AG09309 (cell line): ENCODE measurements at regions not wholly inside any gene's neighbourhood (a gene's known extent, or its start where the extent isn't known, plus 50 kb on each side); places are given as distances from the start of the nearest gene placed in this dataset.
"Not testable (repeated sequence)": the region's sequence is repeated elsewhere in the genome, so short reads cannot be mapped to it uniquely, and the experiment has no call there.

Experiments
- DNase-seq: peaks from one replicate; pipeline ENCODE4 v3.0.0-alpha.2; 2010; ENCODE audit warnings: low read depth
- H3K4me3 ChIP-seq: 2 replicates; pipeline ENCODE4 v1.5.1; 2011; ENCODE audit warnings: mild to moderate bottlenecking, low read depth, low read length, moderate library complexity; ENCODE audit not compliant: control insufficient read depth
- TF ChIP-seq, protein P1 (sequence below): IDR thresholded peaks from 2 replicates; pipeline ENCODE4 v1.5.1; 2011; ENCODE audit warnings: mild to moderate bottlenecking, low read depth, low read length, inconsistent platforms; ENCODE audit not compliant: insufficient read depth, control insufficient read depth; ENCODE audit errors: missing control alignments

GRCh38 chr4:57726154-57726553 lies 616.0 kb upstream of the IGFBP7 start:
- TF ChIP-seq, protein P1, sequence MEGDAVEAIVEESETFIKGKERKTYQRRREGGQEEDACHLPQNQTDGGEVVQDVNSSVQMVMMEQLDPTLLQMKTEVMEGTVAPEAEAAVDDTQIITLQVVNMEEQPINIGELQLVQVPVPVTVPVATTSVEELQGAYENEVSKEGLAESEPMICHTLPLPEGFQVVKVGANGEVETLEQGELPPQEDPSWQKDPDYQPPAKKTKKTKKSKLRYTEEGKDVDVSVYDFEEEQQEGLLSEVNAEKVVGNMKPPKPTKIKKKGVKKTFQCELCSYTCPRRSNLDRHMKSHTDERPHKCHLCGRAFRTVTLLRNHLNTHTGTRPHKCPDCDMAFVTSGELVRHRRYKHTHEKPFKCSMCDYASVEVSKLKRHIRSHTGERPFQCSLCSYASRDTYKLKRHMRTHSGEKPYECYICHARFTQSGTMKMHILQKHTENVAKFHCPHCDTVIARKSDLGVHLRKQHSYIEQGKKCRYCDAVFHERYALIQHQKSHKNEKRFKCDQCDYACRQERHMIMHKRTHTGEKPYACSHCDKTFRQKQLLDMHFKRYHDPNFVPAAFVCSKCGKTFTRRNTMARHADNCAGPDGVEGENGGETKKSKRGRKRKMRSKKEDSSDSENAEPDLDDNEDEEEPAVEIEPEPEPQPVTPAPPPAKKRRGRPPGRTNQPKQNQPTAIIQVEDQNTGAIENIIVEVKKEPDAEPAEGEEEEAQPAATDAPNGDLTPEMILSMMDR = no peak
- H3K4me3 ChIP-seq = no peak overlapping the region
- no peak for DNase-seq

DNA sequence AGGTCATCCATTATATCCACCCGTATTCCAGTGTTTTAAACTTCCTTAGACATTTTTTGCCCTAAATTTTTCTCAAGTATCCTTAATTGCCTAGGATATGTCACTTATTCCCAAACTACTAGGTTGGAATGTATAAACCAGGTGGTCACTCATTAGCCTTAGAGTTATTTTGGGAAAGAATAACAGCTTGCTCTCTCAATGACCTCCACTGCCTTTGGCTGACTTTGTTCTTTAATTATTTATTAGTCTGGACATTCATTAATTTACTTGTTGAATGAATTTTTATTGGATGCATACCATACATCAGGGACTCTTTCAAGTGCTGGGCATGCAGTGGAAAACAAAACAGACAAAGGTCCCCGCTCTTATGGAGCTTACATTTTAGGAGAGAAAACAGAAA lies 609.3 kb upstream of the IGFBP7 start:
- DNase-seq = no peak
- TF ChIP-seq, protein P1 = no peak
- H3K4me3 ChIP-seq = no peak overlapping the region

GRCh38 chr4:57714313-57714712 lies 604.1 kb upstream of the IGFBP7 start:
- not testable (repeated sequence) for DNase-seq

GRCh38 chr4:57710053-57710452 lies 599.9 kb upstream of the IGFBP7 start:
- no peak overlapping the region for H3K4me3 ChIP-seq
- TF ChIP-seq, protein P1 = no peak
- DNase-seq = no peak

More at GRCh38 chr4:57714313-57714712, 604.1 kb upstream of the IGFBP7 start:
- H3K4me3 ChIP-seq = not testable (repeated sequence)

GRCh38 chr4:57691370-57691769 lies 581.2 kb upstream of the IGFBP7 start:
- TF ChIP-seq, protein P1 = no peak
- no peak for DNase-seq
- no peak overlapping the region for H3K4me3 ChIP-seq

DNA sequence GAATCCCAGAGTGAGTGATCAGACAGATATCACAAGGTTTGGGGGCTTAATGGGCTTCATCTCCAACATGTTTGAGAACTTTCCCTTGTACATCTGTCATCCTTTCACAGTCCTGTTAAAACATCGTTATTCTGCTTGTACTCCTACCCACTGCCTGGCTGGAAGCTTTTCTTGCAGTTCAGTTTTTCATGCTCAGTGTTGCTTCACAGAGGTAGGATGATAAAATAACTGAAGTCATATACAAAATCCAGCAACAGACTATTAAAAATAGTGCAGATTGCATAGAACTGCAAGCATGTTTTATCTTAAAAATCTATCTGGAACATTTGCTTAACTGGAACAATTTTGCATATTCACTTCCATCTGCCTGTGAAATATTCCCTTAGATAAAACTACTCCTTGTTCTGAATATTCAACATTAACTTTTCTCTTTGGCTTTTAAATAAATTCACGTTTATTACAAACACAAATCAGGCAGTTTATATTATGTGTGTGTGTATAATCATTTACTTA lies 579.6 kb upstream of the IGFBP7 start:
- TF ChIP-seq, protein P1 = no peak
- DNase-seq = no peak

DNA sequence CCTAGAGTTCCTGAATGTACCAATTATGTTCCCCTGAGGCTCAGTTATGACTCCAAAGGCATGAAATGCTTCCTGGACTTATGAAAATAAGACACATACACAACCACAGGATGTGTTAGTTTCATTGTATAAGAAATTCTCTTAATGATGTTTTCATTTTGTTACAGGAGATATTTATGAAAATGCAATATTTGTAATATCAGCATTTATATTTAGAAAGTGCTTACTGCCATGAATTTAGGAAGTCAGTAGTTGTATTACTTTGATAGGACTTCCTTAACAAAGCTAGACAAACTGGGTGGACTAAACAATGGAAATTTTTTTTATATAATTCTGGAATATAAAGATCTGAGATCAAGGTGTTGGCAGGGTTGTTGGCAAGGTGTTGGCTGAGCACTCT lies 572.1 kb upstream of the IGFBP7 start:
- no peak for DNase-seq
- TF ChIP-seq, protein P1 = no peak
- no peak overlapping the region for H3K4me3 ChIP-seq

More for the DNA sequence above, 579.6 kb upstream of the IGFBP7 start:
- H3K4me3 ChIP-seq = no peak overlapping the region
